ENCODE measurements at regions not wholly inside any gene's neighbourhood (a gene's known extent, or its start where the extent isn't known, plus 50 kb on each side); places are given as distances from the start of the nearest gene placed in this dataset.

DNA sequence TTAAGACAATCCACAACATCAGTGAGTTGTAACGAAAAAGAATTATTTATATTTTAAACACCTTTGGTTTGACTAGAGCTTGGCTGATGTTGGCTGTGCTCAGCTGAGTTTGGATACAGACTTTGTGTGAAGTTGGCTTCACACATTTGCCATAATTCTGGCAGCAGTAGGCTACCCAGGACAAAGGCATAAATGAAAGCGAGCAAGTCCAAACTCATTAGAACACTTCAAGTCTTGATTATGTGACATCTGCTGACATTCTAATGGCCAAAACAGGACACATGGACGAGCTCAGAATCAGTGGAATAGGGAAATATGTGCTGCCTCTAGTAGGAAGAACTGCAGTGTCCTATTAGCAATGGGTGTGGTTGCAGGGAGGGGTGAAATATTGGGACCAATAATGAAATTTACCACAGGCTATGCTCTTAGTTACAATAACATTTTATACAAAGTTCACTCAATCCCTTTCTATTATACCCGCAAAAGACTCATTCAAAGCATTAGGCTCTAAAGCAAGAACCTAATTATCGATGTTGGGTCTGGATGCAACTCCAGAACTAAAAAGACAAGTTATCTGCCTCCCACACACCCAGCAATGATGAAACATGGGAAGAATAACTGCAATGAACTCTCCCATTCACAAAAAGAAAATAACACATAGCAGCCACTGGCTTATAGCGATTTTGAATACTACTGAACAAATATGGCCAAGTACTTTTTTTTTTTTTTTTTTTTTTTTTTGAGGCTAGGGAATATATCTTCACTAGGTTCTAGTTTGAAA lies 493.9 kb upstream of the RASGRP1 start:
- TF ChIP-seq YY1 (IDR thresholded peaks at IDR 0.05; ENCODE audit: insufficient read depth, insufficient read length) (no peak), ZNF274 (IDR thresholded peaks at IDR 0.05; ENCODE audit: low read depth, low read length) (no peak)
